GM21381 (cell line): ENCODE measurements at regions not wholly inside any gene's neighbourhood (a gene's known extent, or its start where the extent isn't known, plus 50 kb on each side); places are given as distances from the start of the nearest gene placed in this dataset.

Experiments used
- ATAC-seq: cut with Tn5 transposase; IDR thresholded peaks from one replicate; pipeline ENCODE4 v1.9.1; 2021; ENCODE audit warnings: mild to moderate bottlenecking, moderate library complexity; ENCODE audit not compliant: unreplicated experiment

DNA sequence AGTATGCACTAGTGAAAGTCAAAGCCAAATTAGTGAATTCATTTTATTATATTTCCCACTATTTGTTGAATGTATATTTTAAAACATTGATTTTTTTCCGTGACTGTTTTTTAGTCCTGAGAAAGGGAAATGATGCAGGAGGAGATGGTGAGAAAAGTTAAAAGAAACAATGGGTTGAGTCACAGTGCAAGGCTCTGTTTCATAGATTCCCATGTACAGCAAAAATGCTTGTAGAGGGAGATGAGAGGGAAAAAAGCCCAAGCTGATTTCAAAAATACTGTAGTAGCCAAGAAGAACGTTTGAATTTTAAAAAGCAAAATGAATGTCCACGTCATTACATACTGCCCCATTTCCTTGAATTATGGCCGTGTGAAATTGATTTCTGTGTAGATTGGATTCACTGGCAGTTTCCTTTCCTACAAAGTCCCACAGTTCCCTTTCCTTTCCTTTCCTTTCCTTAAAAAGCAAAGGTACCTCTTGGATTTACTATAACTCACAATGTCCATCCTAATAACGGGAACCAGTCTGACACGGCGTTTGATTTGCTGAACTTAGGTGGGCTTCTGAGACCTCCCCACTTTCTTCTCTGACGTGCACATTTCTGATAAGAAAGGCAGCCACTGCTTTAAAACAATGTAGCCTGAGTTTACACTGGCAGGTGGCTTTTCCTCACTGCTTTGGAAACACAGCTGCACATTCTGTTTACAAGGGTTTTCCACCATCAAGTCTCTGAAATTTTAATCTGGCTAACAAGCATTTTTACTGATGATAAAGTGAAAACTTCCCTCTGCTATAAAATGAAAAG, 63.7 kb downstream of the SPCS3 start:
- no peak for ATAC-seq

DNA sequence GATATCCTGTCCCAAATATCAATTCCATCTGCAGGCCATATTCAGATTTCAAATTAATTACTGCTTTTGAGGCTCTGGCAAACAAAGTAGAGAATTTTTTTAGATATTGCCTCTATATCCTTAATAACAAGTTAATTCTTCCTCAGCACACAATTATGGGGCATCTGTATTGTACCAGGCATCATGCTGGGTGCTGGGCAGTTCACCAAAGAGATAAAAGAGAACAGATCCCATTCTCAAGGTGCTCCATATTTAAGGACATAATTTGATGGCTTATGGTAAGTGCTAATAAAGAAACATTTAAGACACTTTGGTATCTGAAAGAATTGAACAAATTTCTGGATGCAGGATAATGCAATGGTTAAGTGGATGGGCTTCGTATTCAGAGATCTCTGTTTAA, 65.8 kb downstream of the SPCS3 start:
- no peak for ATAC-seq

DNA sequence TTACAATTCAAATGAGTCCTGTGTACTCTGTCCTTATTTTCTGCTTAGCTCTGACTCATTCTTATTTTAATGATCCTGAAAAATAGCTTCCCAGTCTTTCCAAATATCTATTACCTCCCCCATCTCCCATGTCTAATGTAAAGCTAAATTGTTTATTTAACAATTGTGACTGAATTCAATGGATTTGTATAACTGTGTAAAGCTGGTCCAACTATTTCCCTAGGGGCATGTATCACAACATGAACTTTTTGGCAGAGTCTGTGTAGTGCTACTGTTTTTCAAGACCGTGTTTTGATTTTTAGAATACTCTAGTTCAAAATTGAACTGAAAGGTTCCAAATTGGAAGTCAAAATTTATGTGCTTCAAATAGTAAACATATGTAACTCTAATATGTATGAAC, 67.8 kb downstream of the SPCS3 start:
- no peak for ATAC-seq

DNA sequence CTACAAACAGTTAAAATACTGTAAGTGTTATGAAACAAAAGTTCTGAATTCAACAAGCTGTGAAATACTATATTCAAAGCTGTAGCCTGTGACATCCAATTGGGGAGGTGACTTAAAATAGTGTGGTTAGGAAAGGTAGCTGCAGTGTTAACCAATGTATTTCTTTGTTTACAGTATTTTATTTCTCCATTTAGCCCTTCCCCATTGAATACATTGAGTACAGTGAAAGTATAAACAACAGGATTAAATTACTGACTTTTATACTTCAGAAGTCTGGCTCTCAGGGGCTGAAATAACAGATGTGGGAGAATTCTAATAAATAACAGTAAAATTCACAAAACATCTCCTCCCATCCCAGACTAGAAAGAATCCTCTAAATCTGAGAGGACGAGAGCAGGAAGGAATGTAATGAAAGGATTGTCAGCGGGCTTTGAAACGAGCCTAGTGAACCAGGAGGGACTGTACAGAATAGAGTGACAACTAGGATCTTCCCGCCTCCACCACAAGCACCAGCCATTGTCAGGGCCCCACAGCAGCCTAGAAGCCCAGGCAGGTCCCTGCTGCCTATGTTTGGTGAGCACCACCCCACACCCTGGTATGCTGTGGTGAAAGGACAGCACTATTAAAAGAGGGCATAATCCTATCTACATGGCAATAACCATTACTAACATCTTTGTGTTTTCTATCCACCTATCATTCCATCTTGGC, 73.7 kb downstream of the SPCS3 start:
- ATAC-seq = no peak

DNA sequence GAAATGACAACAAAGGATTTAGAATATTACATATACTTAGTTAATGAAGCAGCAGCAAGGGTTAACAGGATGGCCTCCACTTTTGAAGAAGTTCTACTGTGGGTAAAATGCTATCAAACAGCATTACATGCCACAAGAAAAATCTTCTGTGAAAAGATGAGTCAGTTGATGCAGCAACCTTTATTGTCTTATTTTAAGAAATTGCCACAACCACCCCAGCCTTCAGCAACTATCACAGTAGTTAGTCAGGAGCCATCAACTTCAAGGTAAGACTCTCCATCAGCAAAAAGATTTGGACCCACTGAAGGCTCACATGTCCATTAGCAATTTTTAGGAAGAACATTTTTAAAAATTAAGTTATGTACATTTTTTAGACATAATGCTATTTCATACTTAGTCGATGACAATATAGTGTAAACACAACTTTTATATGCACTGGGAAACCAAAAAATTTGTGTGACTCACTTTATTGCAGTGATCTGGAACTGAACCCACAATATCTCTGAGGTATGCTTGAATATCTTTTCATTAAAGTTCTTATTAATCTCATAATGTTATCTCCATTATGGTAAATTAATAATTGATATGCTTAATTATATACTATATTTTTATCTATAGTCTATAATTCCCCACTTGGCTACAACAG, 81.2 kb downstream of the SPCS3 start:
- ATAC-seq = no peak

DNA sequence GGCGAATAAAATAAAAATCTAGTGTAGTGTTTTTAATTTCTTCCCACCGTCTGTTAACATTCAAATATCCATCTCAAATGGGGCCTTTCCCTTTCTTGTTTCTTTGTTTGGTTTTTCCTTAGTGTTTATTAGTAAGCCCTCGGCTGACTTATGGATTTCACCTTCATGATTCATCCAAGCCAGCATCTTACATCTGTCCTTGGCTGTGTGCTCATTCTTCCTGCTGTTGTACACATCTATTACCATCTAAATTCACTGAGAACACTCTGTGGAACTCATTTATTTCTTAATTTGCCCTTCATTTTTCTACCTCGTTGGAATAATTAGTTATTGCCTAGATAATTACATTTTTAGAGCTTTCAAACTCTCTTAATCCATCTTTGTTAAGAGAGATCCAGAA, 84.9 kb downstream of the SPCS3 start:
- ATAC-seq = no peak

DNA sequence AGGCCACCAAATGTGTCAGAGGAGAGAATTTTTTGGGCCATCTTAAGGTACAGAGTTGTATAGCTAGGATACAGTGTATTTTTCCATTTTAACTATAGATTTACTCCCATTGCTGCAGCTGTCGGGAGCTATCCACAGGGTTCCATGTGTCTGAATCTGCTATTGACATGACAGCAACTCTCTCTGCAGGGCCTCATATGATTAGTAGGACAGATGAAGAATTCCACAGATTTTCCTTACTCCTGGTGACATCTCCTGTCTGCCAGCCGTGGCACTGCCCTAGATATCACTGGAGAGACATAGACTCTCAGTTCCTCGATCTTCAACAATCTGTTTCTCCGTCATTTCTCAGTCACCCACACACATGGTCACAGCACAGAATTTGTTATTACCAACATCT, 86.5 kb downstream of the SPCS3 start:
- ATAC-seq = no peak

DNA sequence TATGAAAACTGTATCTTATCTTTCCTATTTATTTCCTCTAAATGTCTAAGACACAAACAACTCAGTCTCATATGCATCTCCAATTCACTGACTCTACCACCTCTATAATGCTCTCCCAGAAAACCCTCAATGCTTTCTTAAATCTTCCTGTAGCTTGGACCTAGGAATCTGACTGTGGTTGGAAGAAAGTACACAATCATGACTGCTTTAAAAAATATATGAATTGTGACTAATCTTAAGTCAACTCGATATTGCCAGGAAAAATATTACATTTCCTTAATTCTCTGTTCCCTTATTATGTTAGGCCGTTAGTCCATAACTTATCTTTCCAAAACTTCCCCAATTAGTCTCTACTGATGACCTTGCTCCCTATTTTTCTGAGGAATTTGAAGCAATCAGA, 87.0 kb downstream of the SPCS3 start:
- no peak for ATAC-seq

DNA sequence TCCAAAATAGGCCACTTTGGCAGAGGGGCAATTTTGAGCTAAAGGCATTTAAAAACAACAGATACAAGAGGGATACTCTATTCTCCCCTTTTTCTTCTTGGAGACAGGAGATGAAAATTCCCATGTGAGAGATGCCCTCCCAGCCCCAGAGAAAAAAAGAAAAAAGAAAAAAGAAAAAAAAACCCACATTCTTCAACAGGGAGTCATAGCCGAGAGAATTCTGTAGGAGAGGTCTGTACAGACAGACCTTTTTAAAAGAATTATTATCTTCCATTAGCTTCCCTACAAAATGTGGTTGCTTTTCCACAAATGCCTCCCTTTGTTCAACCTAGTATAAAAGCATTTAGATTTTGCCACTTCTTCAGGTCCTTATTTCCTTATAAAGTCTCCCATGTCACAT, 89.9 kb downstream of the SPCS3 start:
- ATAC-seq = no peak

DNA sequence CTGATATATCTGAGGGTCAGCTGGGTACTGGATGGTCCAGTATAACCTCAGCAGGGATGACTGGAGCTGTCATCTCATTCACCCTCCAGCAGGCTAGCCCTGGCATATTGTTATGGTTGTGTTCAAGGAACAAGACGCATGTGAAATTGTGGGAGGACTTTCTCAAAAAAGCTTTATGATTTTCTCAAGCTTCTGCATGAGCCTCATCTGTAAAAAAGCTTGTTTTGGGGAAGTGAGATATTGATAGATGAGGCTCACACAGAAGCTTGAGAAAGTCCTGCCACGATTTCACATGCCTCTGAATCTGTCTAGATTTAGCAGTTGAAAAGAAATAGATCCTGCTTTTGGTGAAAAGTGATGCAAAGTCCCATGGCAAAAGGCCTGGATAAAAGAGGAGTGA, 93.4 kb downstream of the SPCS3 start:
- peak; percentile 71 for ATAC-seq

DNA sequence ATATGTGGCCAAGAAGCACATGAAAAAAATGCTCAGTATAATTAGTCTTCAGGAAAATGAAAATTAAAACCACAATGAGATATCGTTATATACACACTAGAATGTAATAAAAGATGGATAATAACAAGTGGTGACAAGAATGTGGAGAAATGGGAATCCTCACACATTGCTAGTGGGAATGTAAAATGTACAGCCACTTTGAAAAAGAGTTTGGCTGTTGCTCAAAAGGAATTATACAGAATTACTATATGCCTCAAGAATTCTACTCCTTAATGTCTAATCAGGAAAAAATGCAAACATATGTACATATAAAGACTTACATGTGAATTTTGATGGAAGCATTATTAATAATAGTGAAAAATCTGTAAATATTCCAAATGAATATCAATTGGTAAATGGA, 102.2 kb downstream of the SPCS3 start:
- no peak for ATAC-seq

DNA sequence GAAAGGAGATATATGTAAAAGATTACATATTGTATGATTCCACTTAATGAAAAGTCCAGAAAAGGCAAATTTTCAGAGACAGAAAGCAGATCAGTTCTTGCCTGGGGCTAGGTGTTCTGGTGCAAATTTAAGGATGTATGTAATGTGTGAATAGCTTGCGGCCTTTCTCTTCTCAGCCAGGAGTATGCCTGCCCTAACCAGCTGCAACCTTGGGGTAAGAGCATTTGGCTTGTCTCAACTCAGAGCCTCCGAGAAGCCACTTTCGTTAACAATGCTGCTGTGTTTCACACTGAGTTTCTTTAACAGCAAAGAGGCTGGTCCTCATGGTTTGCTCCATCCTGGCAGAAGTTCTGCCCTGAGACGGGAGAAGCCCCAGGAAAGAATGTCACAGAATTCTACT, 102.7 kb downstream of the SPCS3 start:
- ATAC-seq = no peak

DNA sequence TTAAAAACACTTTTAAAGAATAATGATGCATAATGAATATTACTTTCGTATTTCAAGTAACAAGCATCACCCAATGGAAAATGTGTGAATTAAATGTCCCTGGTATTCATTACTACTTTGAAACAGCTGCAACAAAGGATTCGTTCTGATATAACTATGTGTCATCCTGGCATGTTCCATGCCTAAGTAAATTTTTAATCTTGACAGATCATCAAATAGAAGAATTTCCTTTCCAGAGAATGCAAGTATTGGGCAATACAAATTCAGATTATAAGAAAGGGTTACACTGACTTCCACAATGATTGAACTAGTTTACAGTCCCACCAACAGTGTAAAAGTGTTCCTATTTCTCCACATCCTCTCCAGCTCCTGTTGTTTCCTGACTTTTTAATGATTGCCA, 105.3 kb downstream of the SPCS3 start:
- no peak for ATAC-seq

DNA sequence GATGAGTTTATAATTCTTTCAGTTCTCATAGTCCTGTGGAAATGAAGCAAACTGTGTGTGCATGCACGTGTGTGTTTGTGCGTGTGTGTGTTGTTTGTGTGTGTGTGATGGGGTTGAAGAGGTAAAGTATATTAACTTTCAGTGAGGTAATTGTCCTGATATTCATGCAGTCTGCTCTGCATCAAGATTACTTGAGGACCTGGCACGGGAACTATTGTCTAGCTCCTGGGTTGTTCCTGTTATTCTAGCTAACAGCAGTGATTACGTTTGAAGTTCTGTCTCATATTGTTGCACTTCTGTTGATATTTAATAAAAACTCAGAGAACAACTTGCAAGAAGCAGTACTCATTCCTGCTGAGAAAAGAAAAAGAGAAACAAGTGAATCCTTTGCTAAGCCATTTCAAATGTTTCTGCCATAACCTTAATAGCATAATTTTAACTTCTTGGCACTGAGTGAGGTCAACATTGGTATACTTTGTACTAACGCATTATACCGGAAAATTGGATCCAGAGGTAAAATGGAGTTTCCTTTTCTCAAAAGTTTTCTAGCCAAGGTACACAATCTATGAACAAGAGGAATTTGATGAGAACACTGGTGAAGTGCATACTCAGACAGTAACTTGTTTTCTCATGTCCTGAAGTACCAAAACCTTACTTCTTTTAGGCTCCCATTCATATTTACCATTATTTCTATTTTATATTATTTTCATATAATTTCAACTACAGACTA, 113.2 kb downstream of the SPCS3 start:
- ATAC-seq = no peak

DNA sequence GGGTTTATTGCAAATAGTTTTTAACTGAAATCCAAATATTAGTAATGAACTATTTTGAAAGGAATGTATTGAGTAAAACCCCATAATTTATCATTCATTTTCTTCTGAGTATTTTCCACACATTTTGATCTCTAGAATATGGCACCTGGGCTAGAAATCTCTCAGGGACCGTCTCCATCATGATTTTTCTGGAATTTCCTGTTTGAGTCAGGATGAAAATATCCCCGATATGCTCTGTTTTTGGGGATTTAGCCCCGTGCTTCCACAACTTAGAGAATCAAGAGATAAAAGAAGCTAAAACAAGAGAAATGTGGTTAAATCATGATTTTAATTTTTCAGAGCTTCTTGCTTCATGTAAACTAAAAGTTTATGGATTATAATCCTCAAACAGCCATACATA, 114.2 kb downstream of the SPCS3 start:
- no peak for ATAC-seq

DNA sequence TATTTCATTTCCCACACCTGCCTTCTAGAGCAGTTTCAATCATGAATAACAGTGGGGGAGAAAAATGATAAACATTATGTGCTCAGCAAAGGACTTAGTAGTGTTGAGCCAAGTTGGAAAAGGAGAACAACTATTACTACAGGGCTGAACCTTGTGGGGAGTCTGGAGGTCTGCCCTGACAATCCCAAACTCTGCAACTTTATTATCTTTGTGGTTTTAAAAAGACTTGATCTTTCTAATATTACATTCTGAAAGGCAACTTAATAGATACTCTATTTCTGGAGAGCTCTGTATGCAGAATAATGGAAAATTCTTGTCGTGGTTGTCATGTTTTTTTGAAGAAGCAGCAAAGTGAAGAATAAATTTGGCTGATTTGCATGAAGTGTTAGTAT, 116.1 kb downstream of the SPCS3 start:
- ATAC-seq = no peak

DNA sequence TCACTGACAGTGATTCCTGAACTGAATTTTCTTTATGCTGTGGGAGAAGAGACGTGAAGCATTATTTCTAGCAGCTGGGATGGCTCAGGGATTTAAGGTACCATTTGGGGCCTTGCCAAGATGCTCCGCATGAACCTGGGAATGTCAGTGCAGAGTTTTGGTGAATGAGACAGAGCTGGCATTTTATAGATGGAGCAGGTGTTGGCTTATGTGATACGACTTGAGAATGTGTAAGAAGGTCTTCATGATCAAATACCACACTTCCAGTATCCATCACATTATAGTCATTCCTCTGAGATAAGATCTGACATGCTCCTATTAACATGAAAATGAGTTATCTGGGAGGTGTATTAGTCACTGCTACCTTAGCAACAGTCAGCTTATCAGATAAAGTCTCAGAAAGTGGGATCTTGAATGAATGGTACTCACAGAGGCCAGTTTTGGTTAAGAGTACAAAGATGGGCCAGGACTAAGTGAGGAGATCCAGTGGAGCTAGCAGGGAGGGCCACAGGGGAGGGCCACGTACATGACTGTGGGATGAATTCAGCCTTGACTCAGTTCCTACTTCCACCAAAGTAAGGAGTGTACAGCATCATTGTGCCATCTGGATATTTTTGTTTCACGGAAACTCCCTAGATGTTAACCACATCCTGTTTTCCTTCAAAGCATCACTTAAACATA, 116.7 kb downstream of the SPCS3 start:
- peak; percentile 53 for ATAC-seq

DNA sequence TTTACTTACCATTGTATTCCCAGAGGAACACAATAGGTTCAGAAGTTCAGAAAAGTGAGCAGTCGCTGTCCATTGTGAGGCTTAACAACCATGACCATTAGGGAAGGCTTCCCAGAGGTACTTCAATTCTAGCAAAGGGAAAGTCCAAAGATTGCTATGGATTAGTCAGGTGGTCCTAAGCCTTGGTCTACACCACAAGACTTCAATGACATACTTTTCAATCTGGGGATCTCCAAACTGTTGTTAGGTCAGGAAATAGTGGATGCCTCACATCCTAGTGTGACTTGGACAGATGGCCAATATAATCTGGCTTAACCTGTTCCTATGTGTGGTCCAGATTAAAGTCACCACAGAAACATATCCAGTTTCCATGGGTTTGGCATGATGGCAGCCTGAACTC, 118.0 kb downstream of the SPCS3 start:
- ATAC-seq = no peak

DNA sequence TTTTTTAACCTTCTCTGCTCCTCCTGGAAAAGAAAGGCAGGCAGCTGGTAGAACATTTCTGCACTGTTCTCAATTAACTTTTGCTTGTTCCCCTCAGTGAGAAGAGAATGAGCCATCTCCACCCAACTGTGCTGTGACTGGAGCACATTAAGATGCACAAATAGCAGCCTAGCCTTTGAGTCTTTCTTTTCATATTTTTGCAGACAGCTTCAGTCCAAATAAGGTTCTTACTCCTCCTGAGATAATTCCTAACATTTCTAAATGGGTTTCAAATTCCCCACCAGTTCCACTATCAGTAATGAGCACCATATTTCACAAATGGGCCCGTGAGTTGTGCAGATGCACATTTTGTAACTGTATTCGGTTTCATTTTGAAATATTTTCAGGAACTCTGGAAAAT, 118.6 kb downstream of the SPCS3 start:
- ATAC-seq = no peak

DNA sequence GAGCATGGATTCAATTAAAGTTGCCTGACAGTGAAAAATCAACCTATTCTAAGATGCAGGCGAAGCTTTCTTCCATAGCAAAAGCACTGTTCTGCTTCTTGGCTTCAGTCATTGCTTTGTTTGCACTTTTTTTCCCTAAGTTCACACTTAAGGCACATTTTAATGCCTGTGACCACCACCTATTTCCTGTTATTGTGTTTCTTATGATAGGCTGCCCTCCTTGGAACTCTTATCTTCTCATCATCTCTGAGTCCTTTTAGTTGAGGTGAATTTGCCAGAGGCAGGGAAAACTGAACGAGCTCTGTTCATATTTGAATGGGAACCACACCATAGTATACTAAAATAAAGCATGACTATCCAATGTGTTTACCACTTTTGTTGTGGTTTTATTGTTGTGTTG, 119.8 kb downstream of the SPCS3 start:
- ATAC-seq = no peak

DNA sequence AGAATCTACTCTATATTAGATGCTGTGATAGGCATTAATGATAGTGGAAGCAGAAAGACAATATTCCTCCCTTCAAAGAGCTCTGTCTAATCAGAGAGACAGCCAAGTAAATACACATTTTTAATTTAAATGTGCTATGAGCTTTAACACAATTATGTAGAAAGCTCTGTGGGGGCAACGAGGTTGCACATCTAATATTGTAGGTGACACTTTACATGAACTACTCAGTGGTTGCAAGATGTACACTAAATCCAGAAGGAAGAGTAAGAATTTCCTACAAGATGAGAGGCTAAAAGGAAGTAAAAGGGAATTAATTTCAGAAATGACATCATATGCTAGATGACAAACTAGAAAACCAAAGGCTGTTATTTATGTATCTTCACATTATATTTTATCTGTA, 120.9 kb downstream of the SPCS3 start:
- no peak for ATAC-seq
